PC-9 (cell line): ENCODE measurements at regions not wholly inside any gene's neighbourhood (a gene's known extent, or its start where the extent isn't known, plus 50 kb on each side); places are given as distances from the start of the nearest gene placed in this dataset.

ENCODE experiments used
- CTCF ChIP-seq: fragments of 200-600 bp; sonication (generic); conservative IDR thresholded peaks from 2 replicates; pipeline ENCODE4 v1.6.1; 2017; ENCODE audit warnings: mixed run types, antibody characterized with exemption, mild to moderate bottlenecking, moderate library complexity
- EZH2 ChIP-seq: fragments of 200-600 bp; sonication (generic); IDR thresholded peaks from 2 replicates; pipeline ENCODE4 v1.8.0; 2017; ENCODE audit warnings: antibody characterized with exemption, low read depth

- TF ChIP-seq CTCF (no peak), EZH2 (no peak)
Measured at GRCh38 chr1:29515170-29515955, 279.0 kb downstream of the PTPRU start.
